Osteoblast (primary cell): ENCODE measurements at regions not wholly inside any gene's neighbourhood (a gene's known extent, or its start where the extent isn't known, plus 50 kb on each side); places are given as distances from the start of the nearest gene placed in this dataset.

Experiments
- DNase-seq: peaks from one replicate; pipeline ENCODE4 v3.0.0; 2011; ENCODE audit warnings: low spot score, mixed read lengths; ENCODE audit not compliant: insufficient read length; ENCODE audit errors: missing footprints
- H2AFZ ChIP-seq: 2 replicates; pipeline ENCODE4 v1.6.0; 2011; ENCODE audit warnings: mild to moderate bottlenecking, low read length
- H3K27ac ChIP-seq: 2 replicates; pipeline ENCODE4 v1.5.1; 2011; ENCODE audit warnings: mild to moderate bottlenecking, low read depth, low read length, moderate library complexity
- H3K27me3 ChIP-seq: 2 replicates; pipeline ENCODE4 v1.6.0; 2012; ENCODE audit warnings: mild to moderate bottlenecking, control low read depth, inconsistent platforms, low read length, moderate library complexity; ENCODE audit not compliant: insufficient read depth
- H3K36me3 ChIP-seq: 2 replicates; pipeline ENCODE4 v1.5.1; 2011; ENCODE audit warnings: mild to moderate bottlenecking, low read length, control low read depth, moderate library complexity; ENCODE audit not compliant: insufficient read depth
- H3K4me1 ChIP-seq: 2 replicates; pipeline ENCODE4 v1.5.1; 2011; ENCODE audit warnings: mild to moderate bottlenecking, low read length, control low read depth, moderate library complexity; ENCODE audit not compliant: insufficient read depth
- H3K4me2 ChIP-seq: 2 replicates; pipeline ENCODE4 v1.6.0; 2011; ENCODE audit warnings: mild to moderate bottlenecking, low read length; ENCODE audit not compliant: insufficient read depth
- H3K4me3 ChIP-seq: fragments of 200-600 bp; sonication (generic); 3 replicates; pipeline ENCODE4 v1.5.1; 2012; ENCODE audit warnings: mild to moderate bottlenecking, low read length, inconsistent platforms; ENCODE audit not compliant: insufficient read depth
- H3K79me2 ChIP-seq: 2 replicates; pipeline ENCODE4 v1.6.0; 2012; ENCODE audit warnings: mild to moderate bottlenecking, low read length, control low read depth, inconsistent platforms; ENCODE audit not compliant: insufficient read depth
- H3K9me3 ChIP-seq: 2 replicates; pipeline ENCODE4 v1.5.1; 2011; ENCODE audit warnings: low read depth, low read length, control low read depth
- H4K20me1 ChIP-seq: 2 replicates; pipeline ENCODE4 v1.6.0; 2012; ENCODE audit warnings: mild to moderate bottlenecking, low read length, control low read depth; ENCODE audit not compliant: insufficient read depth
- TF ChIP-seq, protein P1 (sequence below): IDR thresholded peaks from 2 replicates; pipeline ENCODE4 v1.5.1; 2011; ENCODE audit warnings: mild to moderate bottlenecking, low read depth, low read length, moderate library complexity; ENCODE audit errors: extremely low read depth

- Histone ChIP-seq H3K79me2 (no peaks in the 10 kb centered on the region), H3K4me3 (no peak overlapping the region), H2AFZ (no peak overlapping the region), H3K36me3 (no peaks in the 10 kb centered on the region), H3K4me1 (peaks cover 3% of the 10 kb centered on the region), H4K20me1 (no peaks in the 10 kb centered on the region), H3K27me3 (no peaks in the 10 kb centered on the region), H3K27ac (no peak overlapping the region), H3K4me2 (no peak overlapping the region), H3K9me3 (no peaks in the 10 kb centered on the region)
- TF ChIP-seq, protein P1, sequence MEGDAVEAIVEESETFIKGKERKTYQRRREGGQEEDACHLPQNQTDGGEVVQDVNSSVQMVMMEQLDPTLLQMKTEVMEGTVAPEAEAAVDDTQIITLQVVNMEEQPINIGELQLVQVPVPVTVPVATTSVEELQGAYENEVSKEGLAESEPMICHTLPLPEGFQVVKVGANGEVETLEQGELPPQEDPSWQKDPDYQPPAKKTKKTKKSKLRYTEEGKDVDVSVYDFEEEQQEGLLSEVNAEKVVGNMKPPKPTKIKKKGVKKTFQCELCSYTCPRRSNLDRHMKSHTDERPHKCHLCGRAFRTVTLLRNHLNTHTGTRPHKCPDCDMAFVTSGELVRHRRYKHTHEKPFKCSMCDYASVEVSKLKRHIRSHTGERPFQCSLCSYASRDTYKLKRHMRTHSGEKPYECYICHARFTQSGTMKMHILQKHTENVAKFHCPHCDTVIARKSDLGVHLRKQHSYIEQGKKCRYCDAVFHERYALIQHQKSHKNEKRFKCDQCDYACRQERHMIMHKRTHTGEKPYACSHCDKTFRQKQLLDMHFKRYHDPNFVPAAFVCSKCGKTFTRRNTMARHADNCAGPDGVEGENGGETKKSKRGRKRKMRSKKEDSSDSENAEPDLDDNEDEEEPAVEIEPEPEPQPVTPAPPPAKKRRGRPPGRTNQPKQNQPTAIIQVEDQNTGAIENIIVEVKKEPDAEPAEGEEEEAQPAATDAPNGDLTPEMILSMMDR, result no peak
- DNase-seq, result no peak
These were observed 157.3 kb upstream of the NPVF start for GRCh38 chr7:25385506-25386136.

GRCh38 chr7:25386311-25386744, 158.0 kb upstream of the NPVF start:
- Histone ChIP-seq H3K4me1 (peaks cover 3% of the 10 kb centered on the region), H3K27me3 (no peaks in the 10 kb centered on the region), H3K27ac (no peak overlapping the region), H2AFZ (no peak overlapping the region), H3K9me3 (no peaks in the 10 kb centered on the region), H4K20me1 (no peaks in the 10 kb centered on the region), H3K4me2 (no peak overlapping the region), H3K79me2 (no peaks in the 10 kb centered on the region), H3K4me3 (no peak overlapping the region), H3K36me3 (no peaks in the 10 kb centered on the region)
- TF ChIP-seq, protein P1, result no peak
- DNase-seq, result peak; percentile 15

DNA sequence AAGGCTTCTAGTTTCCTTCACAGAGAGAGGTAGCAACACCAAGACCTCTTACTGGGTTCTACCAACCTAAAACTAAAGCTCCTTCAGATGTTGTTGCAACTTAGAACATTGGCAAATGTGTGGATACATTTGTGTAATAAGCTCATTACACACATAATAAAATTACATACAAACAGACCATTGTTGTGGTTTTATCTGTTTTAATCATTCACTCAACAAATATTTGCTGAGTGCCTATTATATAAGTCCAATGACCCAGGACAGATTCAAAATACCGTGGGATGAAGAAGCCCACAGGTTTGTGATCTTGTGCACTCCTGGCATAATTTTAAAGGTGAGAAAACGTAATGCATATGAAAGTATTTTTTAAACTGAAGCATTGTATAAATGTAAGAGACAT, 160.4 kb upstream of the NPVF start:
- Histone ChIP-seq H3K4me2 (no peak overlapping the region), H2AFZ (no peak overlapping the region), H3K4me3 (no peak overlapping the region), H3K9me3 (no peaks in the 10 kb centered on the region), H4K20me1 (no peaks in the 10 kb centered on the region), H3K27ac (no peak overlapping the region), H3K4me1 (peaks cover 7% of the 10 kb centered on the region), H3K79me2 (no peaks in the 10 kb centered on the region), H3K36me3 (no peaks in the 10 kb centered on the region), H3K27me3 (no peaks in the 10 kb centered on the region)
- TF ChIP-seq, protein P1, result no peak
- DNase-seq, result no peak

DNA sequence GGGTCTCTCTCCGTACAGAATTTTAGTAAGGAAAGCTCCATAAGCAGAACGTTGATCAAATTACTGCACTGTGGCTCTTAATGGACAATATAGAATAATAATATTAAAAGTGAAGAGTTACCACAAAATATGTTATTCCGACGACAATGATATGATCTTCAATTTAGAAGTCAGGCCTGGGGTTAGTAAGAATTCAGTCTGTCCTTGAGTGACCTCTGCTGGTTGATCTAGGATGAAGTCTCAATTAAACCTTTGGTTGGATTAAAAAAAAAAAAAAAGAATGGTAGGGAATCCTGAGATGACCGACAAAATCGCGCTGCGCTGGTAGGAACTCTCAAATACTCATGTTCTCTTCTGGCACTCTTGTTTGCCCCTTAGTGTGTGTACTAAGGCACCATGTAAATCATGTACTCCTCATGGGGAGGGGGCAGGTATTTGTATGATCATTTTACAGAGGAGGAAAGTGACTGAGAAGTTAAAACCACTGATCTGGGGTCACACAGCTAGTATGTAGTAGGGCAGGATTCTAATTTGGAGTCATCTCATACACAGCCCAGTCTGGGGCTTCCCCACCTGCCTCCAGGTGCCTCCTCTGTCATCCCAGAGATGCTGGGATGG, 161.3 kb upstream of the NPVF start:
- peak; percentile 29 for DNase-seq
- Histone ChIP-seq H3K27ac (no peak overlapping the region), H3K9me3 (no peaks in the 10 kb centered on the region), H3K4me1 (peaks cover 7% of the 10 kb centered on the region), H2AFZ (peak overlapping the region; percentile 76), H3K79me2 (no peaks in the 10 kb centered on the region), H3K4me3 (no peak overlapping the region), H3K27me3 (no peaks in the 10 kb centered on the region), H3K36me3 (no peaks in the 10 kb centered on the region), H4K20me1 (no peaks in the 10 kb centered on the region), H3K4me2 (peak overlapping the region; percentile 21)
- TF ChIP-seq, protein P1, result peak; percentile 68
